Calu3 (cell line): ENCODE measurements at regions not wholly inside any gene's neighbourhood (a gene's known extent, or its start where the extent isn't known, plus 50 kb on each side); places are given as distances from the start of the nearest gene placed in this dataset.

ENCODE experiments used
- BruUV-seq: library from RNA; stranded (reverse); fragments of 400-500 nt; replicated peaks from 2 replicates; lab custom pipeline; 2021; lab: Mats Ljungman, UMichigan
- CTCF ChIA-PET: fragments of 300-600 bp; sonication (Branson Sonifier 250); formaldehyde crosslinking; loops from one replicate; lab custom pipeline; 2022; ENCODE audit warnings: antibody characterized with exemption; lab: Charles Lee
- DNase-seq: peaks from one replicate; pipeline ENCODE4 v3.0.0; 2022
- H3K27ac Mint-ChIP-seq: one replicate; pipeline ENCODE4 v1.8.0; 2022; ENCODE audit warnings: mixed read lengths; ENCODE audit not compliant: unreplicated experiment
- H3K27me3 Mint-ChIP-seq: one replicate; pipeline ENCODE4 v1.8.0; 2022; ENCODE audit warnings: mixed read lengths; ENCODE audit not compliant: unreplicated experiment
- H3K36me3 Mint-ChIP-seq: one replicate; pipeline ENCODE4 v1.8.0; 2022; ENCODE audit warnings: mild to moderate bottlenecking, moderate library complexity, mixed read lengths; ENCODE audit not compliant: insufficient read depth, unreplicated experiment
- H3K4me1 Mint-ChIP-seq: one replicate; pipeline ENCODE4 v1.8.0; 2022; ENCODE audit warnings: mild to moderate bottlenecking, low read depth, mixed read lengths; ENCODE audit not compliant: unreplicated experiment
- H3K4me3 Mint-ChIP-seq: one replicate; pipeline ENCODE4 v1.8.0; 2022; ENCODE audit warnings: mild to moderate bottlenecking, low read depth, moderate library complexity, mixed read lengths; ENCODE audit not compliant: unreplicated experiment
- H3K9me3 Mint-ChIP-seq: one replicate; pipeline ENCODE4 v1.8.0; 2022; ENCODE audit warnings: low read depth, mixed read lengths; ENCODE audit not compliant: unreplicated experiment
- CTCF ChIP-seq: fragments of 200-600 bp; IDR thresholded peaks from one replicate; pipeline ENCODE4 v1.8.0; 2022; ENCODE audit warnings: antibody characterized with exemption; ENCODE audit not compliant: unreplicated experiment
- intact Hi-C: fragments of 100-400 bp; cut with micrococcal nuclease; formaldehyde crosslinking; loops from one replicate; pipeline ENCODE4 v1.10.0; 2022; ENCODE audit not compliant: unreplicated experiment

- H3K4me1 Mint-ChIP-seq = peaks cover 17% of the 10 kb centered on the region
- intact Hi-C loops = no loop called here
- no peak for TF ChIP-seq CTCF
- BruUV-seq = no TSS peak
- no peak overlapping the region for H3K4me3 Mint-ChIP-seq
- CTCF ChIA-PET = no interaction called here
- no peaks in the 10 kb centered on the region for H3K36me3 Mint-ChIP-seq
- DNase-seq = no peak
- no peaks in the 10 kb centered on the region for H3K27me3 Mint-ChIP-seq
- H3K27ac Mint-ChIP-seq = no peak overlapping the region
- no peaks in the 10 kb centered on the region for H3K9me3 Mint-ChIP-seq
These were observed 588.5 kb upstream of the ZEB2 start for GRCh38 chr2:145108361-145108778.

- intact Hi-C loops = no loop called here
- Mint-ChIP-seq H3K4me1 (peaks cover 17% of the 10 kb centered on the region), H3K36me3 (no peaks in the 10 kb centered on the region), H3K27me3 (no peaks in the 10 kb centered on the region), H3K9me3 (peaks cover 2% of the 10 kb centered on the region), H3K4me3 (no peak overlapping the region), H3K27ac (no peak overlapping the region)
- TF ChIP-seq CTCF = no peak
- CTCF ChIA-PET = no interaction called here
- no TSS peak for BruUV-seq
- no peak for DNase-seq
These were observed 586.4 kb upstream of the ZEB2 start for GRCh38 chr2:145106293-145106692.

- Mint-ChIP-seq H3K4me1 (no peaks in the 10 kb centered on the region), H3K9me3 (peaks cover 2% of the 10 kb centered on the region), H3K4me3 (no peak overlapping the region), H3K27me3 (no peaks in the 10 kb centered on the region), H3K36me3 (no peaks in the 10 kb centered on the region), H3K27ac (no peak overlapping the region)
- no peak for TF ChIP-seq CTCF
- no peak for DNase-seq
- CTCF ChIA-PET = no interaction called here
- intact Hi-C loops = no loop called here
- no TSS peak for BruUV-seq
These were observed 582.8 kb upstream of the ZEB2 start for GRCh38 chr2:145102706-145103105.

- Mint-ChIP-seq H3K36me3 (no peaks in the 10 kb centered on the region), H3K27me3 (no peaks in the 10 kb centered on the region), H3K4me1 (no peaks in the 10 kb centered on the region), H3K27ac (no peak overlapping the region), H3K9me3 (peaks cover 2% of the 10 kb centered on the region), H3K4me3 (no peak overlapping the region)
- no peak for TF ChIP-seq CTCF
- DNase-seq = no peak
- CTCF ChIA-PET = no interaction called here
- intact Hi-C loops = no loop called here
- BruUV-seq = no TSS peak
These were observed 580.4 kb upstream of the ZEB2 start for GRCh38 chr2:145100301-145100700.

- Mint-ChIP-seq H3K27me3 (no peaks in the 10 kb centered on the region), H3K4me1 (no peaks in the 10 kb centered on the region), H3K27ac (no peak overlapping the region), H3K36me3 (no peaks in the 10 kb centered on the region), H3K9me3 (no peaks in the 10 kb centered on the region), H3K4me3 (no peak overlapping the region)
- intact Hi-C loops = no loop called here
- CTCF ChIA-PET = no interaction called here
- BruUV-seq = no TSS peak
- DNase-seq = no peak
- TF ChIP-seq CTCF = no peak
These were observed 576.7 kb upstream of the ZEB2 start for GRCh38 chr2:145096582-145096981.
